ENCODE measurements at regions not wholly inside any gene's neighbourhood (a gene's known extent, or its start where the extent isn't known, plus 50 kb on each side); places are given as distances from the start of the nearest gene placed in this dataset.
"Not testable (repeated sequence)": the region's sequence is repeated elsewhere in the genome, so short reads cannot be mapped to it uniquely, and the experiment has no call there.

DNA sequence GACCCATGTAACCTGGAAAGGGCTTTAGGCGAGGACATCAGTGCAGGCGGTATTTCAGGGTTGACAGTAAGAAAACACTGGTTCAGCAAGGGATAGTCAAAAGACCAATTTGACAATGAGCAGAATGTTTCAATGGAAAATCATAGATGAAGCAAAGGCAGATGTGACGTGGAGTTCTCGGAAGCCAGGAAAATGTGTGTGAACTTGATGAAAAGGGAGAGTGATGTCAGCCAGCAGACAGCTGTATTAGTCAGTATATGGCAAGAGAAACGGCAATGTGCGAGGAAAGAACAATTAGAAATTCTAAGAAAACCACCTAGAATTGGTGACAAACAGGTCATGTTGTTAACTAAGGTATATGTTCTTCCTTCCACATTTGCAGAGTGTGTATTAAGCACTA, 503.9 kb upstream of the DAB2 start:
- no peaks in the 10 kb centered on the region for H3K4me1 ChIP-seq (ENCODE audit: insufficient read depth, low read length)
- H3K9ac ChIP-seq (ENCODE audit: low read depth, low read length) = no peak overlapping the region
- H3K36me3 ChIP-seq (ENCODE audit: insufficient read depth, low read length) = no peaks in the 10 kb centered on the region
- no peaks in the 10 kb centered on the region for H3K27me3 ChIP-seq (ENCODE audit: insufficient read depth, low read length)
- no peak overlapping the region for H3K27ac ChIP-seq (ENCODE audit: low read depth, low read length)
- no peak overlapping the region for H3K4me3 ChIP-seq (ENCODE audit: low read length)
- 94% methylated on average over 6 of the region's 6 CpGs for WGBS
- no peaks in the 10 kb centered on the region for H3K9me3 ChIP-seq (ENCODE audit: insufficient read depth, low read depth, low read length)

DNA sequence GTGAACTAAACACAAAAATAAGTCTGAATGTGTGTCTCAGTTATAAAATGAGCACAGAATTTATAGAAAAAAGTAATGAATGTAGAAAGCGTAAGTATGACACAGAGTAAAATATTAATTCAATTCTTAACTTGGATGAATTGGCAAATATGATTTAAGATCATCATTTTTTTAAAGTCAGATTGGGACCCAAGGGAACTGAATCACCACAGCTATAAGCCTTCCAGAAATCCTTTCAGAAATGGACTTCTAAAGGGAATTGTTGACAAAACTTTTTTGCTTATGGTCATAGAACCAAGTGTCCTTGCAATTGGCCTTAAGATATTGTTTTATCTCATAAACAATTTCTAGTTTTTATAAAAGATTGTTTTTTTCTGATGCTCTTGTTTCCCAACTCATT, 495.1 kb upstream of the DAB2 start:
- Histone ChIP-seq H3K9me3 (ENCODE audit: insufficient read depth, low read depth, low read length) (no peaks in the 10 kb centered on the region), H3K27me3 (ENCODE audit: insufficient read depth, low read length) (no peaks in the 10 kb centered on the region), H3K4me1 (ENCODE audit: insufficient read depth, low read length) (no peaks in the 10 kb centered on the region), H3K27ac (ENCODE audit: low read depth, low read length) (no peak overlapping the region), H3K36me3 (ENCODE audit: insufficient read depth, low read length) (no peaks in the 10 kb centered on the region), H3K9ac (ENCODE audit: low read depth, low read length) (no peak overlapping the region), H3K4me3 (ENCODE audit: low read length) (no peak overlapping the region)
- no CpG with 5 or more reads among the region's 1 CpG for WGBS

DNA sequence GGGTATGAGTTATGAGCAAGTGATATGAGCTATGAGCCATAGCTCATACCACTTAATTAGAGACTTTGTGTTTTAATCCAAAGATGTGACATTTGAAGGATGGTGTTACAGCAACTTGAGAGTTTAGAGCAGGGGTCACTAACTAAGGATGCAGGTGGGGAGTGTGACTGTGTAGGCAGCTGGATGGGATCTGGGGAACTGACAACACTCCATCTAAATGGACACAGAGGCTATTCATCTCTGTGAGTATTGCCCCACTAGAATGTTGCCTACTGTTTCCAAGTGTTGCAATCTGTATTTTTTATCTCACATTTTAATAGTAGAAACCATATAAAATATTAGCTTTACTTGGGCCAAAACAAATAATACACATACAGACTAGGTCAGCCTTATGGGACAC, 488.1 kb upstream of the DAB2 start:
- no peak overlapping the region for H3K27ac ChIP-seq (ENCODE audit: low read depth, low read length)
- no peak overlapping the region for H3K9ac ChIP-seq (ENCODE audit: low read depth, low read length)
- no peaks in the 10 kb centered on the region for H3K9me3 ChIP-seq (ENCODE audit: insufficient read depth, low read depth, low read length)
- no peaks in the 10 kb centered on the region for H3K27me3 ChIP-seq (ENCODE audit: insufficient read depth, low read length)
- H3K4me1 ChIP-seq (ENCODE audit: insufficient read depth, low read length) = no peaks in the 10 kb centered on the region
- no peak overlapping the region for H3K4me3 ChIP-seq (ENCODE audit: low read length)
- H3K36me3 ChIP-seq (ENCODE audit: insufficient read depth, low read length) = no peaks in the 10 kb centered on the region

DNA sequence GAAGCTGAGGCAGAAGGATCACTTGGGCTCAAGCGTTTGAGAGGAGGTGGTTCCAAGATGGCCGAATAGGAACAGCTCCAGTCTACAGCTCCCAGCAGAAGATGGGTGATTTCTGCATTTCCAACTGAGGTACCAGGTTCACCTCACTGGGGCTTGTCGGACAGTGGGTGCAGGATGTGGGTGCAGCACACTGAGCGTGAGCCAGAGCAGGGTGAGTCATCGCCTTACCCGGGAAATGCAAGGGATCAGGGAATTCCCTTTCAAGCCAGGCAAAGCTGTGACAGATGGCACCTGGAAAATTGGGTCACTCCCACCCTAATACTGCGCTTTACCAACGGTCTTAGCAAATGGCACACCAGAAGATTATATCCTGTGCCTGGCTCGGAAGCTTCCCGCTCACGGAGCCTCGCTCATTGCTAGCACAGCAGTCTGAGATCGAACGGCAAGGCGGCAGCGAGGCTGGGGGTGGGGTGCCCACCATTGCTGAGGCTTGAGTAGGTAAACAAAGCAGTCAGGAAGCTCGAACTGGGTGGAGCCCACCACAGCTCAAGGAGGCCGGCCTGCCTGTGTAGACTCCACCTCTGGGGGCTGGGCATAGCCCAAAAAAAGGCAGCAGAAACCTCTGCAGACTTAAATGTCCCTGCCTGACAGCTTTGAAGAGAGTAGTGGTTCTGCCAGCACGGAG, 482.6 kb upstream of the DAB2 start:
- not testable (repeated sequence) for H3K9ac ChIP-seq (ENCODE audit: low read depth, low read length); H3K9me3 ChIP-seq (ENCODE audit: insufficient read depth, low read depth, low read length); H3K27ac ChIP-seq (ENCODE audit: low read depth, low read length); H3K36me3 ChIP-seq (ENCODE audit: insufficient read depth, low read length); H3K27me3 ChIP-seq (ENCODE audit: insufficient read depth, low read length); H3K4me1 ChIP-seq (ENCODE audit: insufficient read depth, low read length); H3K4me3 ChIP-seq (ENCODE audit: low read length)
- WGBS = 94% methylated on average over 19 of the region's 19 CpGs

DNA sequence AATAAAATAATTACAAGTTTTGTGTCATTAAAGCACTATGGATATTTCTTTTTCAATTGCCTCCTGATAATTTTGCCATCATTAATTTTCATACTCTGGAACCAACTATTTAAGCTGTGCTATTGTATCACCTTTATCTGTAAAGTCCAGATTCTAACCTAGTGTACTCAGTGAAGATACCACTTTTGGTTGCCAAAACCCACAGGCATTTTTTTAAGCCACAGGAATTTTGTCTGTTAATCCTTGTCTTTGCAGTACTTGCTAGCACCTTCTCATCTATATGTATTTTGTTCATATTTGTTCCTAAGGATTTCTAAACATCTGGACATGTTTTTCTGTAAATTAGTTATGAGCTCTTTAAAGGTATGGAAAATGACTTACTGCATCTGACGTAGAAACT, 481.4 kb upstream of the DAB2 start:
- no peak overlapping the region for H3K27ac ChIP-seq (ENCODE audit: low read depth, low read length)
- 80% methylated on average over 1 of the region's 1 CpG for WGBS
- no peaks in the 10 kb centered on the region for H3K36me3 ChIP-seq (ENCODE audit: insufficient read depth, low read length)
- H3K4me3 ChIP-seq (ENCODE audit: low read length) = no peak overlapping the region
- no peak overlapping the region for H3K9ac ChIP-seq (ENCODE audit: low read depth, low read length)
- H3K9me3 ChIP-seq (ENCODE audit: insufficient read depth, low read depth, low read length) = peaks cover 7% of the 10 kb centered on the region
- no peaks in the 10 kb centered on the region for H3K27me3 ChIP-seq (ENCODE audit: insufficient read depth, low read length)
- H3K4me1 ChIP-seq (ENCODE audit: insufficient read depth, low read length) = no peaks in the 10 kb centered on the region

DNA sequence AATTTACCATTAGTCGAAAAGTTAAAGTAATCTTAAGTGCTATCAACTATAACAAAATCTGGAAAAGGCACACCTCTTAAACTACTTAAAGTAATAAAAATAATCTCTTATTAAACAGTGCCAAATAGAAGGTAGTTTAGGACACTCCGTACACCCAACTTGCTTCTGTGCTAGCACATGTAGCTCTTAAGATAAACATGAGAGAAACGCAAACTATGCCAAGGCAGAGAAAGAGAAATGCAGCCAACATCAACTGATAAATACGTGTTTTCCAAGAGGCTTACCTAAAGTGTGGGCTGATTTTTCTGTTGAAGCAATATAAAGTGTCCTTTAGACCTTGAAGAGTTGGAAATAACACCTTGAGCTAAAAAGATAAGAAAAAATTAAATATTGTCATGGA, 480.6 kb upstream of the DAB2 start:
- Histone ChIP-seq H3K36me3 (ENCODE audit: insufficient read depth, low read length) (no peaks in the 10 kb centered on the region), H3K9me3 (ENCODE audit: insufficient read depth, low read depth, low read length) (peaks cover 7% of the 10 kb centered on the region), H3K4me3 (ENCODE audit: low read length) (no peak overlapping the region), H3K27ac (ENCODE audit: low read depth, low read length) (no peak overlapping the region), H3K9ac (ENCODE audit: low read depth, low read length) (no peak overlapping the region), H3K27me3 (ENCODE audit: insufficient read depth, low read length) (no peaks in the 10 kb centered on the region), H3K4me1 (ENCODE audit: insufficient read depth, low read length) (no peaks in the 10 kb centered on the region)
- whole genome bisulfite sequencing = 95% methylated on average over 3 of the region's 4 CpGs

DNA sequence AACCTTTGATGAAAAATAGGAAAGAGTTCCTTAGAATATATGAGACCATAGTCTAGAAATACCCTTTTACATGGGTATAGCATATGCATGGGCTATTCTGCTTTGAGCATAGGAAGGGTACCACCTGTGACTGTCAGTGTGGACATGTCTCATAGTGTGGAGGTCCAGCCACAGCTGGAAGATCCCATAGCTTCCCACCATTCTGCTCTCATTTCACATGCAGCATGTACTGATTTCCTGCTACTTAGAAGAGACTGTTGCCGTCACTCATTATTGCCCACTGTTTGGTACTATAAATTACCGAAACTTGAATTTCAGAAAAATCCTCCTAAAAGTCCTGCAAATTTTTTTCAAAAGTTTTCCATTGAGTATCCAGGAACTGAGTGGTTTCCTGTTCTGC, 477.8 kb upstream of the DAB2 start:
- Histone ChIP-seq H3K4me3 (ENCODE audit: low read length) (no peak overlapping the region), H3K9ac (ENCODE audit: low read depth, low read length) (no peak overlapping the region), H3K4me1 (ENCODE audit: insufficient read depth, low read length) (no peaks in the 10 kb centered on the region), H3K27me3 (ENCODE audit: insufficient read depth, low read length) (no peaks in the 10 kb centered on the region), H3K9me3 (ENCODE audit: insufficient read depth, low read depth, low read length) (peaks cover 7% of the 10 kb centered on the region), H3K36me3 (ENCODE audit: insufficient read depth, low read length) (no peaks in the 10 kb centered on the region), H3K27ac (ENCODE audit: low read depth, low read length) (no peak overlapping the region)
- WGBS = 94% methylated on average over 2 of the region's 2 CpGs

DNA sequence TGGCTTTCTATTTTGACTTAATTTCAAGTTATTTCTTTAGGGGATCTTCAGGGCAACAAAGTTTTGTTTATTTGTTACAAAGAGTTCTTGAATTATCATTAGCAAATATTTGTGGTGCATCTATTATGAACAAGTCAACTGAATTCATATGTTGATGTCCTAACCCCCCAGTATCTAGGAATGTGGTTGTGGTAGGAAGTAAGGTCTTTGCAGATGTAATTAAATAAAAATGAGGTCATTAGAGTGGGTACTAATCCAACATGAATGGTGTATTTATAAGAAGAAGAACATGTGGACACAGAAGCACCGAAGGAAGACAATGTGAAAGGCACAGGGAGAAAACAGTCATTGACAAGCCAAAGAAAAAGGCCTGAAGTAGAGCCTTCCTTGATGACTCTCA, 474.0 kb upstream of the DAB2 start:
- no peak overlapping the region for H3K4me3 ChIP-seq (ENCODE audit: low read length)
- no peaks in the 10 kb centered on the region for H3K36me3 ChIP-seq (ENCODE audit: insufficient read depth, low read length)
- H3K9me3 ChIP-seq (ENCODE audit: insufficient read depth, low read depth, low read length) = no peaks in the 10 kb centered on the region
- no peaks in the 10 kb centered on the region for H3K4me1 ChIP-seq (ENCODE audit: insufficient read depth, low read length)
- H3K27me3 ChIP-seq (ENCODE audit: insufficient read depth, low read length) = no peaks in the 10 kb centered on the region
- H3K9ac ChIP-seq (ENCODE audit: low read depth, low read length) = no peak overlapping the region
- no peak overlapping the region for H3K27ac ChIP-seq (ENCODE audit: low read depth, low read length)
- WGBS = 88% methylated on average over 1 of the region's 1 CpG

DNA sequence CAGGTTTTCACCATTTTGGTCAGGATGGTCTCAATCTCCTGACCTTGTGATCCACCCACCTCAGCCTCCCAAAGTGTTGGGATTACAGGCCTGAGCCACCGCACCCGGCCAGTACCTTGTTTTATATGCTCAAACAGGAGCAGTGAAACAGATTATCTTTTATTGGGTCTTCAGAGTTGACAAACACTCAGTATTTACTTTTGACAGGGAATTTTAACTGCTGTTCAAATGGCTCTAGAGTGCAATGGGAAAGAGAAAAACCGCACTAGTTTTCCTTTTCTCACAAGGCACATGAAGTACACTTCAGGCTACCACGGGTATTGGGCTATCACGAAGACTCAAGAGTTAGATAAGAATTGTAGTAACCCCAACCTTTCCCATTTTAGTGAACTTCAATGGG, 471.9 kb upstream of the DAB2 start:
- no peaks in the 10 kb centered on the region for H3K36me3 ChIP-seq (ENCODE audit: insufficient read depth, low read length)
- no peaks in the 10 kb centered on the region for H3K4me1 ChIP-seq (ENCODE audit: insufficient read depth, low read length)
- H3K4me3 ChIP-seq (ENCODE audit: low read length) = no peak overlapping the region
- H3K27ac ChIP-seq (ENCODE audit: low read depth, low read length) = no peak overlapping the region
- no peak overlapping the region for H3K9ac ChIP-seq (ENCODE audit: low read depth, low read length)
- H3K9me3 ChIP-seq (ENCODE audit: insufficient read depth, low read depth, low read length) = no peaks in the 10 kb centered on the region
- whole genome bisulfite sequencing = 81% methylated on average over 5 of the region's 5 CpGs
- no peaks in the 10 kb centered on the region for H3K27me3 ChIP-seq (ENCODE audit: insufficient read depth, low read length)

DNA sequence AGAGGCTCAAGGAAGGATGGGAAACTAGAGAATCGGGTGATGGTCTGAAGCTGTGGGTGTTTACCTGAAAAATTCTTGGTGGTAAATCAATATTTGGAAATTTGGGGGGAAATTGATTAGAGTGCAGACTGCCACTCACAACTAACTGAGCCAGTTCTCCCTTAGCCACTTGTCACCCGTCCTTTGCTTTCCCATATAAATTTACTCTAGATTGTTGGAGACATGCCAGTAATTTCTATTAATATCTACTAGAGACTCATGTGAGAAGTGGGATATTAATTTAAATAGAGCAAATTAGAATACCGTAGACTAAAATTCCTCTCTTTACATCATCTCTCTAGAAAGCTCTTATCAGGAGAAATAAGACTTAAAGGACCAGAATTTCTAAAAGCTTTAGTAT, 471.3 kb upstream of the DAB2 start:
- Histone ChIP-seq H3K9me3 (ENCODE audit: insufficient read depth, low read depth, low read length) (no peaks in the 10 kb centered on the region), H3K27me3 (ENCODE audit: insufficient read depth, low read length) (no peaks in the 10 kb centered on the region), H3K36me3 (ENCODE audit: insufficient read depth, low read length) (no peaks in the 10 kb centered on the region), H3K9ac (ENCODE audit: low read depth, low read length) (no peak overlapping the region), H3K27ac (ENCODE audit: low read depth, low read length) (no peak overlapping the region), H3K4me1 (ENCODE audit: insufficient read depth, low read length) (no peaks in the 10 kb centered on the region), H3K4me3 (ENCODE audit: low read length) (no peak overlapping the region)
- WGBS = 96% methylated on average over 1 of the region's 3 CpGs

DNA sequence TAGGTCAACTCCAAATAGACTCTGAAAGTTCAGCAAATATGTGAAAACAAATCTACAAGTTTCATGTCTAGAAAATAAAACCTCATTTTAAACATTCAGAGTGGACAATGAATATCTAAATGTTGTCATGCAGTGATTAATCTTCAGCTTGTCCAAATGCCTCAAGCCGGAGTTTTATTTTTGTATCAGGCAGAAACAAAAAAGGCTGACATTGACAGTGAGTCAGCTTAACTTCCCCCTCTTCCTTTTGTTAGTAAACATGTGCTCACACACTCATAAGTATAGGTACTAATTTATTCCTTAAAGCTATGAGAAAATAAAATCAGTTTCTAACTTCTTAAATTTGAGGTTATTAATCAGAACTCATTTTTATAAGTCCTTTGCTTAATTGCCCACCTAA, 467.9 kb upstream of the DAB2 start:
- Histone ChIP-seq H3K9ac (ENCODE audit: low read depth, low read length) (no peak overlapping the region), H3K9me3 (ENCODE audit: insufficient read depth, low read depth, low read length) (no peaks in the 10 kb centered on the region), H3K4me1 (ENCODE audit: insufficient read depth, low read length) (no peaks in the 10 kb centered on the region), H3K27me3 (ENCODE audit: insufficient read depth, low read length) (no peaks in the 10 kb centered on the region), H3K4me3 (ENCODE audit: low read length) (no peak overlapping the region), H3K27ac (ENCODE audit: low read depth, low read length) (no peak overlapping the region), H3K36me3 (ENCODE audit: insufficient read depth, low read length) (no peaks in the 10 kb centered on the region)
- 100% methylated on average over 1 of the region's 1 CpG for WGBS

DNA sequence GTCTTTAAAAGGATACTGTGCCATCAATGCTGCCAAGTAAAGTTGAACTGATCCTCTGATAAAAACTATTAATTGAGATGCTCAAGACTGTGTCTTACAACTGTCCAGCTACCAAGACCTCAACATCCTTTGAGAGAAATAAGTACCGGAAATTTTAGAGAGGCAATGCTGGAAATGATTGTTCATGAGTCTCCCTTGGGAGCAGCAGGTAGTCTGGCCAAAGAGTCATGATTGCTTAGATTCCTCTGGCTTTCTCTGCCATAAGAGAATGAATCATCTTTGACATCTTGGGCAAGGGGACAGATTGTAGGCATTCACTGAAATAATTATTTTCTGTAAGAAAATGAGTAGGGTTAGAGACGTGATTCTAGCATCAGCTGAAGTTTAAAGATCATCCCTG, 466.6 kb upstream of the DAB2 start:
- Histone ChIP-seq H3K27me3 (ENCODE audit: insufficient read depth, low read length) (no peaks in the 10 kb centered on the region), H3K9me3 (ENCODE audit: insufficient read depth, low read depth, low read length) (no peaks in the 10 kb centered on the region), H3K4me1 (ENCODE audit: insufficient read depth, low read length) (no peaks in the 10 kb centered on the region), H3K9ac (ENCODE audit: low read depth, low read length) (no peak overlapping the region), H3K4me3 (ENCODE audit: low read length) (no peak overlapping the region), H3K27ac (ENCODE audit: low read depth, low read length) (no peak overlapping the region), H3K36me3 (ENCODE audit: insufficient read depth, low read length) (no peaks in the 10 kb centered on the region)
- 98% methylated on average over 2 of the region's 2 CpGs for WGBS
